GM23338 (cell line): ENCODE measurements at regions not wholly inside any gene's neighbourhood (a gene's known extent, or its start where the extent isn't known, plus 50 kb on each side); places are given as distances from the start of the nearest gene placed in this dataset.

Source experiments
- ATAC-seq: fragments of 200-7000 bp; cut with Tn5 transposase; 3 replicates; pipeline ENCODE4 v1.9.1; 2020
- DNase-seq: peaks from one replicate; pipeline ENCODE4 v3.0.0-alpha.2; 2015; ENCODE audit warnings: low spot score
- H2AFZ ChIP-seq: fragments of 200-600 bp; sonication (generic); 2 replicates; pipeline ENCODE4 v1.8.0; 2016; ENCODE audit warnings: antibody characterized with exemption, mild to moderate bottlenecking, moderate library complexity
- H3F3A ChIP-seq: fragments of 200-600 bp; sonication (generic); replicated peaks from 2 replicates; pipeline ENCODE4 v1.8.0; 2017; ENCODE audit warnings: antibody characterized with exemption, mixed run types, low read depth
- H3K27ac ChIP-seq: fragments of 200-600 bp; sonication (generic); 2 replicates; pipeline ENCODE4 v1.6.1; 2016; ENCODE audit warnings: low read depth
- H3K27me3 ChIP-seq: fragments of 200-600 bp; sonication (generic); 2 replicates; pipeline ENCODE4 v1.8.0; 2016; ENCODE audit warnings: mild to moderate bottlenecking, mixed run types, moderate library complexity; ENCODE audit not compliant: insufficient read depth
- H3K36me3 ChIP-seq: fragments of 200-600 bp; sonication (generic); 2 replicates; pipeline ENCODE4 v1.8.0; 2016; ENCODE audit warnings: mild to moderate bottlenecking; ENCODE audit not compliant: insufficient read depth
- H3K4me1 ChIP-seq: fragments of 200-600 bp; sonication (generic); 2 replicates; pipeline ENCODE4 v1.8.0; 2016; ENCODE audit warnings: mild to moderate bottlenecking, moderate library complexity; ENCODE audit not compliant: insufficient read depth
- H3K4me2 ChIP-seq: fragments of 200-600 bp; sonication (generic); 2 replicates; pipeline ENCODE4 v1.7.1; 2017; ENCODE audit warnings: mixed run types
- H3K4me3 ChIP-seq: fragments of 200-600 bp; sonication (generic); 2 replicates; pipeline ENCODE4 v1.6.1; 2016; ENCODE audit warnings: mixed run types
- H3K79me2 ChIP-seq: fragments of 200-600 bp; sonication (generic); replicated peaks from 2 replicates; pipeline ENCODE4 v1.8.0; 2017; ENCODE audit warnings: mild to moderate bottlenecking; ENCODE audit not compliant: insufficient read depth
- H3K9me2 ChIP-seq: fragments of 200-600 bp; sonication (generic); 2 replicates; pipeline ENCODE4 v1.8.0; 2017; ENCODE audit not compliant: insufficient read depth
- H4K20me1 ChIP-seq: fragments of 200-600 bp; sonication (generic); replicated peaks from 2 replicates; pipeline ENCODE4 v1.8.0; 2017; ENCODE audit warnings: mild to moderate bottlenecking; ENCODE audit not compliant: insufficient read depth
- H3K27ac Mint-ChIP-seq: 2 replicates; pipeline ENCODE4 v1.8.0; 2020; ENCODE audit warnings: inconsistent platforms, mild to moderate bottlenecking, moderate library complexity, mixed read lengths
- H3K27me3 Mint-ChIP-seq: 3 replicates; pipeline ENCODE4 v1.8.0; 2022; ENCODE audit warnings: low read depth, mild to moderate bottlenecking, moderate library complexity, mixed read lengths, inconsistent platforms; ENCODE audit not compliant: insufficient read depth, poor library complexity
- H3K36me3 Mint-ChIP-seq: 3 replicates; pipeline ENCODE4 v1.8.0; 2021; ENCODE audit warnings: low read depth, mild to moderate bottlenecking, inconsistent platforms, moderate library complexity, mixed read lengths
- H3K4me1 Mint-ChIP-seq: 3 replicates; pipeline ENCODE4 v1.8.0; 2020; ENCODE audit warnings: mild to moderate bottlenecking, inconsistent platforms, mixed read lengths
- H3K4me3 Mint-ChIP-seq: 3 replicates; pipeline ENCODE4 v1.8.0; 2021; ENCODE audit warnings: moderate library complexity, mild to moderate bottlenecking, inconsistent platforms, mixed read lengths
- H3K9me3 Mint-ChIP-seq: 3 replicates; pipeline ENCODE4 v1.8.0; 2020; ENCODE audit warnings: moderate library complexity, mild to moderate bottlenecking, inconsistent platforms, mixed read lengths
- CREB1 ChIP-seq: fragments of 250-450 bp; sonication (Bioruptor Pico); IDR thresholded peaks from 2 replicates; pipeline ENCODE4 v1.5.0; 2020; ENCODE audit warnings: low read depth, mild to moderate bottlenecking, moderate library complexity
- CTCF ChIP-seq, 2 experiments: fragments of 200-600 bp in 1 of 2; sonication (generic) in 1 of 2; conservative IDR thresholded peaks; 2 replicates each; pipeline versions ENCODE4 v1.5.1 to v1.6.1; 2016 to 2017; ENCODE audit warnings: antibody characterized with exemption in 2 of 2, low read depth in 2 of 2, mild to moderate bottlenecking in 2 of 2, moderate library complexity in 1 of 2
- ETS1 ChIP-seq: IDR thresholded peaks from 2 replicates; pipeline ENCODE4 v1.6.1; 2016; ENCODE audit warnings: antibody characterized with exemption
- EZH2 ChIP-seq: fragments of 200-600 bp; sonication (generic); IDR thresholded peaks from one replicate; pipeline ENCODE4 v1.8.0; 2017; ENCODE audit warnings: antibody characterized with exemption, mild to moderate bottlenecking, low read depth; ENCODE audit not compliant: unreplicated experiment
- EZH2phosphoT487 ChIP-seq: fragments of 200-600 bp; sonication (generic); IDR thresholded peaks from one replicate; pipeline ENCODE4 v1.8.1; 2018; ENCODE audit warnings: antibody characterized with exemption; ENCODE audit not compliant: unreplicated experiment
- JUNB ChIP-seq: IDR thresholded peaks from one replicate; pipeline ENCODE4 v1.6.1; 2016; ENCODE audit warnings: antibody characterized with exemption; ENCODE audit not compliant: unreplicated experiment
- NANOG ChIP-seq: IDR thresholded peaks from 2 replicates; pipeline ENCODE4 v1.6.1; 2016; ENCODE audit warnings: antibody characterized with exemption, borderline replicate concordance
- POLR2AphosphoS5 ChIP-seq: IDR thresholded peaks from 2 replicates; pipeline ENCODE4 v1.6.1; 2016; ENCODE audit warnings: antibody characterized with exemption, low read depth
- REST ChIP-seq: IDR thresholded peaks from one replicate; pipeline ENCODE4 v1.6.1; 2018; ENCODE audit warnings: antibody characterized with exemption; ENCODE audit not compliant: unreplicated experiment
- STAT1 ChIP-seq: IDR thresholded peaks from one replicate; pipeline ENCODE4 v1.6.1; 2016; ENCODE audit warnings: antibody characterized with exemption; ENCODE audit not compliant: unreplicated experiment
- ZNF114 ChIP-seq: fragments of 250-450 bp; sonication (Bioruptor Pico); IDR thresholded peaks from 2 replicates; pipeline ENCODE4 v1.5.0; 2020; ENCODE audit warnings: mild to moderate bottlenecking, moderate library complexity
- ZNF331 ChIP-seq: fragments of 250-450 bp; sonication (Bioruptor Pico); IDR thresholded peaks from 2 replicates; pipeline ENCODE4 v1.5.0; 2020; ENCODE audit warnings: low read depth, mild to moderate bottlenecking, moderate library complexity
- ZNF462 ChIP-seq: fragments of 250-450 bp; sonication (Bioruptor Pico); IDR thresholded peaks from 2 replicates; pipeline ENCODE4 v1.5.0; 2020; ENCODE audit warnings: mild to moderate bottlenecking, moderate library complexity

GRCh38 chr5:21219966-21220365, 1232.0 kb upstream of the CDH18 start:
- TF ChIP-seq NANOG (no peak), REST (no peak), CREB1 (no peak), POLR2AphosphoS5 (no peak), ZNF114 (CRISPR knock-in tag) (no peak), EZH2phosphoT487 (no peak), ZNF331 (CRISPR knock-in tag) (no peak), ETS1 (no peak), ZNF462 (CRISPR knock-in tag) (no peak), CTCF (conservative IDR thresholded peaks at IDR 0.05; ENCODE audit: low read depth in 2 of 2) (no peak), JUNB (no peak), EZH2 (no peak), STAT1 (no peak)
- DNase-seq (no peak), ATAC-seq (no peak)
- no peak overlapping the region for H3K4me3 ChIP-seq
- H3K79me2 ChIP-seq = no peaks in the 10 kb centered on the region
- H3K27me3 ChIP-seq = no peaks in the 10 kb centered on the region
- H2AFZ ChIP-seq = no peak overlapping the region; the same call in 1 of the 2 replicates
- H3K36me3 Mint-ChIP-seq = no peaks in the 10 kb centered on the region
- no peaks in the 10 kb centered on the region for H3K4me1 ChIP-seq
- H3K27ac Mint-ChIP-seq = no peak overlapping the region
- H3K9me3 Mint-ChIP-seq = no peaks in the 10 kb centered on the region
- H3K27ac ChIP-seq = no peak overlapping the region
- no peaks in the 10 kb centered on the region for H3K9me2 ChIP-seq
- H3K27me3 Mint-ChIP-seq = no peaks in the 10 kb centered on the region
- H3K4me3 Mint-ChIP-seq = no peak overlapping the region
- H3K4me2 ChIP-seq = no peak overlapping the region
- peaks cover 7% of the 10 kb centered on the region; the same call in 2 of the 3 replicates for H3K4me1 Mint-ChIP-seq
- H3F3A ChIP-seq = no peaks in the 10 kb centered on the region
- no peaks in the 10 kb centered on the region for H3K36me3 ChIP-seq
- no peaks in the 10 kb centered on the region for H4K20me1 ChIP-seq
